HEK293 (cell line): ENCODE measurements at regions not wholly inside any gene's neighbourhood (a gene's known extent, or its start where the extent isn't known, plus 50 kb on each side); places are given as distances from the start of the nearest gene placed in this dataset.

Source experiments
- BCL11A ChIP-seq: fragments of 450-650 bp; formaldehyde crosslinking; IDR thresholded peaks from 2 replicates; pipeline ENCODE4 v1.5.1; 2016; ENCODE audit warnings: low read depth, missing biosample characterization, missing genetic modification characterization
- ZNF23 ChIP-seq: fragments of 450-650 bp; formaldehyde crosslinking; IDR thresholded peaks from 2 replicates; pipeline ENCODE4 v1.5.1; 2016; ENCODE audit warnings: missing biosample characterization, missing genetic modification characterization, borderline replicate concordance
- ZNF248 ChIP-seq: fragments of 450-650 bp; formaldehyde crosslinking; IDR thresholded peaks from 2 replicates; pipeline ENCODE4 v1.5.1; 2017; ENCODE audit warnings: missing biosample characterization, missing genetic modification characterization
- ZNF571 ChIP-seq: fragments of 450-650 bp; formaldehyde crosslinking; IDR thresholded peaks from 2 replicates; pipeline ENCODE4 v1.5.0; 2017; ENCODE audit warnings: missing biosample characterization, missing genetic modification characterization
- TF ChIP-seq, protein P1 (sequence below): fragments of 450-650 bp; formaldehyde crosslinking; IDR thresholded peaks from 2 replicates; pipeline ENCODE4 v1.5.1; 2016; ENCODE audit warnings: missing biosample characterization, missing genetic modification characterization
- TF ChIP-seq, protein P2 (sequence below): fragments of 450-650 bp; formaldehyde crosslinking; IDR thresholded peaks from 2 replicates; pipeline ENCODE4 v1.5.1; 2016; ENCODE audit warnings: missing biosample characterization, missing genetic modification characterization

DNA sequence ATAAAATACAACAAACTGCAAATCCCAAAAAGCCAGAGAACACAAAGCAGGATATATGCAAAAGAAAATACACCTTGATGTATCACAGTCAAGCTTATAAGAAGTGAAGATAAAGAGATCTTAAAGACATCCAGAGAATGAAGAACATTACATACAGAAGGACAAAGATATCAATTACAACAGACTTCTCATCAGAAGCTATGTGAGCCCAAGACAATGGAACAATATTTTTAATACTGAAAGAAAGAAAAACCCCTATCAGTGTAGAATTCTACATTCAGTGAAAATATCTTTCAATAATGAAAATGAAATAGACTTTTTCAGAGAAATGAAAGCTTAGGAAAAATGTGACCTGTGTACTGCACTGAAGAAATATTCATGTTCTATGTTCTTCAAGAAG lies 104.5 kb upstream of the PHACTR3 start:
- TF ChIP-seq ZNF248 (tag by site-specific recombination): no peak
- TF ChIP-seq BCL11A (tag by site-specific recombination): no peak
- no peak for TF ChIP-seq ZNF571 (tag by site-specific recombination)
- TF ChIP-seq, protein P1, sequence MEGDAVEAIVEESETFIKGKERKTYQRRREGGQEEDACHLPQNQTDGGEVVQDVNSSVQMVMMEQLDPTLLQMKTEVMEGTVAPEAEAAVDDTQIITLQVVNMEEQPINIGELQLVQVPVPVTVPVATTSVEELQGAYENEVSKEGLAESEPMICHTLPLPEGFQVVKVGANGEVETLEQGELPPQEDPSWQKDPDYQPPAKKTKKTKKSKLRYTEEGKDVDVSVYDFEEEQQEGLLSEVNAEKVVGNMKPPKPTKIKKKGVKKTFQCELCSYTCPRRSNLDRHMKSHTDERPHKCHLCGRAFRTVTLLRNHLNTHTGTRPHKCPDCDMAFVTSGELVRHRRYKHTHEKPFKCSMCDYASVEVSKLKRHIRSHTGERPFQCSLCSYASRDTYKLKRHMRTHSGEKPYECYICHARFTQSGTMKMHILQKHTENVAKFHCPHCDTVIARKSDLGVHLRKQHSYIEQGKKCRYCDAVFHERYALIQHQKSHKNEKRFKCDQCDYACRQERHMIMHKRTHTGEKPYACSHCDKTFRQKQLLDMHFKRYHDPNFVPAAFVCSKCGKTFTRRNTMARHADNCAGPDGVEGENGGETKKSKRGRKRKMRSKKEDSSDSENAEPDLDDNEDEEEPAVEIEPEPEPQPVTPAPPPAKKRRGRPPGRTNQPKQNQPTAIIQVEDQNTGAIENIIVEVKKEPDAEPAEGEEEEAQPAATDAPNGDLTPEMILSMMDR: no peak
- no peak for TF ChIP-seq ZNF23 (tag by site-specific recombination)
- TF ChIP-seq, protein P2, sequence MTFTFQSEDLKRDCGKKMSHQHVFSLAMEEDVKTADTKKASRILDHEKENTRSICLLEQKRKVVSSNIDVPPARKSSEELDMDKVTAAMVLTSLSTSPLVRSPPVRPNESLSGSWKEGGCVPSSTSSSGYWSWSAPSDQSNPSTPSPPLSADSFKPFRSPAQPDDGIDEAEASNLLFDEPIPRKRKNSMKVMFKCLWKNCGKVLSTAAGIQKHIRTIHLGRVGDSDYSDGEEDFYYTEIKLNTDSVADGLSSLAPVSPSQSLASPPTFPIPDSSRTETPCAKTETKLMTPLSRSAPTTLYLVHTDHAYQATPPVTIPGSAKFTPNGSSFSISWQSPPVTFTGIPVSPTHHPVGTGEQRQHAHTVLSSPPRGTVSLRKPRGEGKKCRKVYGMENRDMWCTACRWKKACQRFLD (tag by site-specific recombination): no peak
